ENCODE measurements at regions not wholly inside any gene's neighbourhood (a gene's known extent, or its start where the extent isn't known, plus 50 kb on each side); places are given as distances from the start of the nearest gene placed in this dataset.

DNA sequence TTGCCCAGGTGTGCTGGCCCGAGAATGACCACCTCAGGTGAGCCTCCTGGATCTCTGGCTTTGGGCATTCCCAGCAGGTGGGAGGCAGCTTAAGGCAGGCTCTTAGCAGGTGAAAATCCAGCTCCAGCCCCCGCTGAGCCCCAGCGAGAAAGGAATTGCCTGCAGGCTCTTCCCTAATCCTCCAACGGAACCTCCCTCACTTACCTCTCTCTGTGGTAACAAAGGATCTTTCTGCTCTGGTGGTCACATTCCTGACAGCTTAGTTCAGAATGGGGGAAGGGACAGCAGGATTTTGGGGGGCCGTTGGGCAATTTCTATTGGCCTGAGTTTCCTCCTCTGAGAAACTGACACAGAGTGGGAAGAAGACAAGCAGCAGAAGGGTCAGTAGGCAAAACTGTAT lies 116.0 kb upstream of the LHX5 start:
- TF ChIP-seq, protein P1, sequence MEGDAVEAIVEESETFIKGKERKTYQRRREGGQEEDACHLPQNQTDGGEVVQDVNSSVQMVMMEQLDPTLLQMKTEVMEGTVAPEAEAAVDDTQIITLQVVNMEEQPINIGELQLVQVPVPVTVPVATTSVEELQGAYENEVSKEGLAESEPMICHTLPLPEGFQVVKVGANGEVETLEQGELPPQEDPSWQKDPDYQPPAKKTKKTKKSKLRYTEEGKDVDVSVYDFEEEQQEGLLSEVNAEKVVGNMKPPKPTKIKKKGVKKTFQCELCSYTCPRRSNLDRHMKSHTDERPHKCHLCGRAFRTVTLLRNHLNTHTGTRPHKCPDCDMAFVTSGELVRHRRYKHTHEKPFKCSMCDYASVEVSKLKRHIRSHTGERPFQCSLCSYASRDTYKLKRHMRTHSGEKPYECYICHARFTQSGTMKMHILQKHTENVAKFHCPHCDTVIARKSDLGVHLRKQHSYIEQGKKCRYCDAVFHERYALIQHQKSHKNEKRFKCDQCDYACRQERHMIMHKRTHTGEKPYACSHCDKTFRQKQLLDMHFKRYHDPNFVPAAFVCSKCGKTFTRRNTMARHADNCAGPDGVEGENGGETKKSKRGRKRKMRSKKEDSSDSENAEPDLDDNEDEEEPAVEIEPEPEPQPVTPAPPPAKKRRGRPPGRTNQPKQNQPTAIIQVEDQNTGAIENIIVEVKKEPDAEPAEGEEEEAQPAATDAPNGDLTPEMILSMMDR (conservative IDR thresholded peaks at IDR 0.05; ENCODE audit: low read depth, low read length) = no peak
- no peak for TF ChIP-seq EZH2 (IDR thresholded peaks at IDR 0.05; ENCODE audit: borderline replicate concordance, low read depth, low read length, poor library complexity, severe bottlenecking)

All from A673 (cell line).